CD4-positive, alpha-beta memory T cell (primary cell): ENCODE measurements at regions not wholly inside any gene's neighbourhood (a gene's known extent, or its start where the extent isn't known, plus 50 kb on each side); places are given as distances from the start of the nearest gene placed in this dataset.
"Not testable (repeated sequence)": the region's sequence is repeated elsewhere in the genome, so short reads cannot be mapped to it uniquely, and the experiment has no call there.

ENCODE experiments used
- CTCF ChIA-PET: fragments of 350-600 bp; sonication (Branson Sonifier 250); formaldehyde crosslinking; loops from one replicate; lab custom pipeline; 2021; ENCODE audit warnings: inconsistent platforms; ENCODE audit not compliant: partially characterized antibody; lab: Charles Lee
- POLR2A ChIA-PET: fragments of 350-600 bp; sonication (Branson Sonifier 250); formaldehyde crosslinking; loops from one replicate; lab custom pipeline; 2021; ENCODE audit not compliant: partially characterized antibody; lab: Charles Lee
- DNase-seq, 5 donors: peaks; one replicate each; pipeline versions ENCODE4 v3.0.0 to v3.0.0-alpha.2; 2020 to 2022; ENCODE audit warnings: mixed read lengths in 1 of 5
- H3K27ac ChIP-seq: one replicate; pipeline ENCODE4 v1.7.0; 2013; ENCODE audit warnings: low read depth, low read length
- H3K27me3 ChIP-seq: 2 replicates; pipeline ENCODE4 v1.7.0; 2013; ENCODE audit warnings: mild to moderate bottlenecking, low read length, moderate library complexity; ENCODE audit not compliant: insufficient read depth
- H3K36me3 ChIP-seq: 2 replicates; pipeline ENCODE4 v1.7.0; 2013; ENCODE audit warnings: mild to moderate bottlenecking, low read length, moderate library complexity; ENCODE audit not compliant: insufficient read depth
- H3K4me1 ChIP-seq: 2 replicates; pipeline ENCODE4 v1.7.0; 2013; ENCODE audit warnings: mild to moderate bottlenecking, low read length, moderate library complexity; ENCODE audit not compliant: insufficient read depth
- H3K4me3 ChIP-seq, 2 donors: one replicate each; pipeline ENCODE4 v1.7.0; 2013; ENCODE audit warnings: low read length in 2 of 2, mild to moderate bottlenecking in 1 of 2
- H3K9me3 ChIP-seq, 2 donors: one replicate each; pipeline ENCODE4 v1.7.0; 2013; ENCODE audit warnings: low read length in 2 of 2, control low read depth in 1 of 2; ENCODE audit not compliant: control insufficient read depth in 1 of 2
- H3K27ac Mint-ChIP-seq, 7 donors: one replicate each; pipeline ENCODE4 v1.8.0; 2020 to 2021; ENCODE audit warnings: mixed read lengths in 7 of 7, mild to moderate bottlenecking in 6 of 7, inconsistent platforms in 3 of 7, moderate library complexity in 3 of 7
- H3K27me3 Mint-ChIP-seq, 2 donors: one replicate each; pipeline ENCODE4 v1.8.0; 2020 to 2021; ENCODE audit warnings: mixed read lengths in 2 of 2
- H3K36me3 Mint-ChIP-seq, 2 donors: one replicate each; pipeline ENCODE4 v1.8.0; 2020 to 2021; ENCODE audit warnings: mixed read lengths in 2 of 2, inconsistent platforms in 1 of 2, mild to moderate bottlenecking in 1 of 2
- H3K4me1 Mint-ChIP-seq, 4 donors: one replicate each; pipeline ENCODE4 v1.8.0; 2020 to 2021; ENCODE audit warnings: mixed read lengths in 4 of 4, mild to moderate bottlenecking in 1 of 4
- H3K4me3 Mint-ChIP-seq, 8 donors: one replicate each; pipeline ENCODE4 v1.8.0; 2020 to 2021; ENCODE audit warnings: mixed read lengths in 8 of 8, mild to moderate bottlenecking in 7 of 8, moderate library complexity in 6 of 8, inconsistent platforms in 3 of 8
- H3K9me3 Mint-ChIP-seq, 8 donors: one replicate each; pipeline ENCODE4 v1.8.0; 2020 to 2021; ENCODE audit warnings: mixed read lengths in 8 of 8, mild to moderate bottlenecking in 5 of 8, inconsistent platforms in 3 of 8, moderate library complexity in 1 of 8
- intact Hi-C: fragments of 100-400 bp; cut with micrococcal nuclease; formaldehyde crosslinking; loops from one replicate; pipeline ENCODE4 v1.15.1; 2023

DNA sequence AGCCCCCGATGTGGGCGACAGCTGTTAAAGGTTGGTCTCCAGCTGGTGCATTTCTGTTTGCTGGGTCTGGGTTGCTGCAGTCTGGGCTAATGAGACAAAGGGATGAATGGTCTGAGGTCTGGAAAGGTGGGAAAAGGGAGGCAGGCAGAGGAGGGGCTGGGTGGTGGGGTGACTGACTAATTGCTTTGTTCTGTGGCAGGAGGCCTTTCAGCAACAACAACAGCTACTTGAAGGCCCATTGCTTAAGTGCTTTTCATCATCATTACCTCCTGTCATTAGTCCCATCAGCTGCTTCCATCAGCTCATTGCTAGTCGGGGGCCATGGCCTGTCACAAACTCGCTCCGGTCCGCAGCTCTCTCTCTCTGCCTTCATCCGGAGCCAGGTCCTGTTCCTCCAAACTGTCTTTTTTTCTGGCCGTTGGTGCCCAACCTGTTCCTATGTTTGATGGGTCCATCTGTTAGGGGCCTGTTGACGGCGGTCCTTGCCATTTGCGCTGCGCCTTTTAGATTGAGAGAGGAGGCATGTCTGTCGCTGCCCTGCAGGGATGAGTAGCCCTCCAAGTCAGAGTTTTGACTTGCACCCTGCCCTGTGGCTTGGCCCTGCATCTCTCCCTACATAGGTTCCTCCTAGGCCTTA lies 105.6 kb upstream of the PLXNA2 start:
- H3K27me3 Mint-ChIP-seq: peaks cover 0 to 3% of the 10 kb centered on the region in 2 donors
- no peaks in the 10 kb centered on the region for H3K4me1 ChIP-seq
- no peak for DNase-seq
- no peak overlapping the region for H3K27ac Mint-ChIP-seq
- no peaks in the 10 kb centered on the region for H3K36me3 Mint-ChIP-seq
- no peak overlapping the region for H3K4me3 Mint-ChIP-seq
- intact Hi-C loops: no loop called here
- no peak overlapping the region for H3K4me3 ChIP-seq
- POLR2A ChIA-PET: no interaction called here
- H3K36me3 ChIP-seq: no peaks in the 10 kb centered on the region
- H3K27ac ChIP-seq: no peak overlapping the region
- CTCF ChIA-PET: no interaction called here
- peaks cover 0 to 3% (median 0%) of the 10 kb centered on the region in 8 donors for H3K9me3 Mint-ChIP-seq
- H3K4me1 Mint-ChIP-seq: no peaks in the 10 kb centered on the region
- H3K27me3 ChIP-seq: no peaks in the 10 kb centered on the region
- H3K9me3 ChIP-seq: no peaks in the 10 kb centered on the region

DNA sequence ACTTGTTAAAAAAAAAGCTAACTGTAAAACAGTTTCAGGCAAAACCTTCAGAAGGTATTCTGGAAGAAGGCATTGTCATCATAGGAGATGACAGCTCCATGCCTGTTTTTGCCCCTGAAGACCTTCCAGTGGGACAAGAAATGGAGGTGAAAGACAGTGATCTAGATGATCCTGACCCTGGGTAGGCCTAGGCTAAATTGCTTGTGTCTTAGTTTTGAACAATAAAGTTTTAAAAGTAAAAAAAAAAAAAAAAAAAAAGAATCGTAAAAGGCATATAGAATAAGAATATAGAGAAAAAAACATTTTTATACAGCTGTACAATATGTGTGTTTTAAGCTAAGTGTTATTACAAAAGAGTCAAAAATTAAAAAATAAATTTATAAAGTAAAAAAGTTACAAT lies 106.6 kb upstream of the PLXNA2 start:
- H3K36me3 Mint-ChIP-seq: no peaks in the 10 kb centered on the region
- ChIA-PET POLR2A (no interaction called here), CTCF (no interaction called here)

DNA sequence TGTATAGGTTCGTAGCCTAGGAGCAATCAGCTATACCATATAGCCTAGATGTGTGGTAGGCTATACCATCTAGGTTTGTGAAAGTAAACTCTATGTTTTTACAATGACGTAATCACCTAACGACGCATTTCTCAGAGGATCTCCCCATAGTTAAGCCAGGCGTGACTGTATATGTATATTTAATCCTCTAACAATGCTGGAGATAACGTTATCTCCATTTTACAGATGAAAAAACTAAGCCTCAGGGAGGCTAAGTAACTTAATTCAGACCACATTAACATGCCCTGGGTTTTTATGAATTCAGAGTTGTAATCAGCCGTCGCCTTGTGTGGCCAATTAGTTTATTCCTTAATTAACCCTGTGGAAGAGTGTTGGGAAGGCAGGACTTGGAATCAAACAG lies 107.7 kb upstream of the PLXNA2 start:
- Mint-ChIP-seq H3K4me3 (no peak overlapping the region), H3K4me1 (no peaks in the 10 kb centered on the region)

More for the DNA sequence above, 106.6 kb upstream of the PLXNA2 start:
- Histone ChIP-seq H3K27ac (no peak overlapping the region), H3K36me3 (no peaks in the 10 kb centered on the region), H3K27me3 (no peaks in the 10 kb centered on the region), H3K4me3 (no peak overlapping the region), H3K4me1 (no peaks in the 10 kb centered on the region), H3K9me3 (no peaks in the 10 kb centered on the region)
- Mint-ChIP-seq H3K9me3 (peaks cover 0 to 3% (median 0%) of the 10 kb centered on the region in 8 donors), H3K27me3 (peaks cover 0 to 3% of the 10 kb centered on the region in 2 donors), H3K4me1 (no peaks in the 10 kb centered on the region), H3K4me3 (no peak overlapping the region), H3K27ac (no peak overlapping the region)
- intact Hi-C loops: no loop called here
- no peak for DNase-seq

DNA sequence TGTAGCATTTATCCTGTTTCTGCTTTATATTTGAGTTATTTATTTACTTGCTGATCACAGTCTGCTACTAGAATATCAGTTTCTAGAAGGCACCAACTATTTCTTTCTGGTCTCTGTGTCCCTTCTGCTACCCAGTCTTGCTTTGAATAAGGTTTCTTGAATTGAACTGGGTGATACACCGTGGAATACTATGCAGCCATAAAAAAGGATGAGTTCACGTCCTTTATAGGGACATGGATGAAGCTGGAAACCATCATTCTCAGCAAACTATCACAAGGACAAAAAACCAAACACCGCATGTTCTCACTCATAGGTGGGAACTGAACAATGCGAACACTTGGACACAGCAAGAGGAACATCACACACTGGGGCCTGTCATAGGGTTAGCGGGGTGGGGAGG lies 109.6 kb upstream of the PLXNA2 start:
- H3K27ac ChIP-seq, H3K27me3 Mint-ChIP-seq, H3K4me1 Mint-ChIP-seq, H3K4me1 ChIP-seq, H3K9me3 Mint-ChIP-seq, H3K36me3 Mint-ChIP-seq, intact Hi-C loops, POLR2A ChIA-PET, CTCF ChIA-PET, DNase-seq, H3K27me3 ChIP-seq, H3K27ac Mint-ChIP-seq, H3K4me3 Mint-ChIP-seq, H3K36me3 ChIP-seq, H3K4me3 ChIP-seq, H3K9me3 ChIP-seq: not testable (repeated sequence)

More for the DNA sequence above, 107.7 kb upstream of the PLXNA2 start:
- H3K4me1 ChIP-seq: no peaks in the 10 kb centered on the region
- no peaks in the 10 kb centered on the region for H3K27me3 ChIP-seq
- peaks cover 0 to 2% (median 0%) of the 10 kb centered on the region in 8 donors for H3K9me3 Mint-ChIP-seq
- ChIA-PET CTCF (no interaction called here), POLR2A (no interaction called here)
- no peaks in the 10 kb centered on the region for H3K36me3 Mint-ChIP-seq
- no peak overlapping the region for H3K27ac ChIP-seq
- peaks cover 0 to 3% of the 10 kb centered on the region in 2 donors for H3K27me3 Mint-ChIP-seq
- no peaks in the 10 kb centered on the region for H3K9me3 ChIP-seq
- H3K27ac Mint-ChIP-seq: no peak overlapping the region
- H3K36me3 ChIP-seq: no peaks in the 10 kb centered on the region
- no peak for DNase-seq
- intact Hi-C loops: no loop called here
- no peak overlapping the region for H3K4me3 ChIP-seq

DNA sequence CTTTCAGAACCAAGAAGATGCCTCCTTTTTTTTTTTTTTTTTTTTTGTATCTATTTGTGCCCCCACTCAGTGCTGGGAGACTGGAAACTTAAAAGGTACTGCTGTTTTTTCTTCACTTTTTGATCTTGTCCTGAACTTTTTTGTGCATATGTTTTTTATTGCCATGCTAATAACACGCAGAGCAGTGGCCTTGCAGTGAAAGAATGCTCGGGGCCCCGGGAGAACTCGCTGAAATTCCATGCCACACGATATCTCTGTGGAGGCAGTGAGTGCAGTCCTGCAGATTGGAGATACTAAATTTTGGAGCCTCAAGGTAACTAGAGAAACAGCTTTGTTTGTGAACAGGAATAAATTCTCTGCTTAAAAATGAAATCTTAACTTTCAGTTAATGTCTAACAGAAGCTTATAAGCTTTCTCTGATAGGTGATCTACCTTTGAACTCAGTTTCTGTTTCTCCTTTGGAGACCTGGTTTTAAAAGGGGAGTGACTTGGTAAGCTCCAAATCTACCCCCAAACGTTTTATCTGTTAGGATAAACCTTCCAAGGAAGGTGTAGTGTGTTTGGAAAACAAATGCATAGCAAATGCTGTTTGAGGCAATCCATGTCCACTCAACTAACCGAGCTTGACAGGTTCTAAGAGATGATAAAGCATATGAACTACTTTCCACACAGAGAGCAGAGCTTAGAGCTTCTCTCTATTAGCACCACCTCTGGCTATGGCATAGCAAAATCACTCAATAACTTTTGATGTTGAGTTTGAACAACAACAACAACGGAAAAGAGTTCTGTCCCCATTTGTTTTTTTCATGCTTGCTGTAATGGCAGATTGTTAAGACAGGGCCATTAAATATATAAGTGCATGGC lies 113.7 kb upstream of the PLXNA2 start:
- Histone ChIP-seq H3K4me3 (no peak overlapping the region), H3K9me3 (no peaks in the 10 kb centered on the region), H3K4me1 (no peaks in the 10 kb centered on the region), H3K27ac (no peak overlapping the region), H3K36me3 (no peaks in the 10 kb centered on the region), H3K27me3 (no peaks in the 10 kb centered on the region)
- H3K27me3 Mint-ChIP-seq: peaks cover 3 to 6% of the 10 kb centered on the region in 2 donors
- no peaks in the 10 kb centered on the region for H3K4me1 Mint-ChIP-seq
- no peak for DNase-seq
- H3K27ac Mint-ChIP-seq: no peak overlapping the region
- ChIA-PET CTCF (no interaction called here), POLR2A (no interaction called here)
- peaks cover 0 to 5% (median 0%) of the 10 kb centered on the region in 8 donors for H3K9me3 Mint-ChIP-seq
- H3K36me3 Mint-ChIP-seq: no peaks in the 10 kb centered on the region
- intact Hi-C loops: no loop called here
- no peak overlapping the region for H3K4me3 Mint-ChIP-seq

DNA sequence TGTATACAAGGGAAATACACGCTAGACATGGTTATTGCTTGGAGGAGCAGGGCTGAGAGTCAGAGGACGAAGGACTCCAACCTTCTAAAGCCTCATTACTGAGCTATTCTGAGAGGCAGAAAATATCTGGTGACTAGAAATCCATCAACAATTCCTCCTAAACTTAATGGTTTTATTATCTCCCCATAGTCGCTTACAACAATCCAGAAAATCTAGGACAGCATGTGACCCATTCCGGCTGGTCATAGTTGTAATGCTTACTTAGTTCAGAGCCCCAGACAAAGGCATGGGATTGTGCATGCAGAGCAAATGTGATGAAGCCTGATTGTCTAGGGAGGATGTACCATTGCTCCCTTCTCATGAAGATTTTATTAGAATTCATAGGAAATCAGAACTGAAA lies 114.5 kb upstream of the PLXNA2 start:
- CTCF ChIA-PET: no interaction called here
- POLR2A ChIA-PET: no interaction called here

DNA sequence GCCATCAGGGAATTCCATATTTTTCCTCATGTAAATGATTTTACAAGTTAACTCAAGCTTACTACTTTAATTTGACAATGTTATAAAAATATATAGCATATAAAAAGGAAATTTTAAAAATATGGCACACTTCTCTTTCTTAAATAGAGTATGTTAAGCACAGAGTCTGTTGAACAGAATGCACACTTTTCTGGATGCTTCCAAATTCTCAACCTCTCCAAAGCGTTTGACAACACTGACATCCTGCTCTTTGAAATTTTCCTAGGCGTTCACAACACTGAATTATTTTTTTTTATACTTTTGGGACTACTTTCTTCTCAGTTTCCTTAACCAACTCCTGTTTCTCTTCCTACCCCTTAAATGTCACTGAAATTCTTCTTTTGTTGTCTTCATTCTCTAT lies 117.8 kb upstream of the PLXNA2 start:
- DNase-seq: no peak
- H3K4me3 Mint-ChIP-seq: no peak overlapping the region
- ChIA-PET CTCF (no interaction called here), POLR2A (no interaction called here)
- Histone ChIP-seq H3K27ac (no peak overlapping the region), H3K36me3 (no peaks in the 10 kb centered on the region), H3K27me3 (no peaks in the 10 kb centered on the region), H3K9me3 (no peaks in the 10 kb centered on the region), H3K4me3 (no peak overlapping the region), H3K4me1 (no peaks in the 10 kb centered on the region)
- H3K27me3 Mint-ChIP-seq: peaks cover 0 to 15% of the 10 kb centered on the region in 2 donors
- no peaks in the 10 kb centered on the region for H3K36me3 Mint-ChIP-seq
- peaks cover 0 to 7% (median under 1%) of the 10 kb centered on the region in 8 donors for H3K9me3 Mint-ChIP-seq
- intact Hi-C loops: no loop called here
- H3K27ac Mint-ChIP-seq: no peak overlapping the region
- no peaks in the 10 kb centered on the region for H3K4me1 Mint-ChIP-seq

More for the DNA sequence above, 114.5 kb upstream of the PLXNA2 start:
- Mint-ChIP-seq H3K4me3 (no peak overlapping the region), H3K4me1 (no peaks in the 10 kb centered on the region), H3K9me3 (peaks cover 0 to 7% (median 0%) of the 10 kb centered on the region in 8 donors), H3K27ac (no peak overlapping the region), H3K27me3 (peaks cover 3 to 12% of the 10 kb centered on the region in 2 donors), H3K36me3 (no peaks in the 10 kb centered on the region)
- H3K36me3 ChIP-seq: no peaks in the 10 kb centered on the region
- no peak for DNase-seq
- no peak overlapping the region for H3K27ac ChIP-seq
- H3K9me3 ChIP-seq: no peaks in the 10 kb centered on the region
- H3K4me3 ChIP-seq: no peak overlapping the region
- H3K4me1 ChIP-seq: no peaks in the 10 kb centered on the region
- H3K27me3 ChIP-seq: no peaks in the 10 kb centered on the region
- intact Hi-C loops: no loop called here
